ENCODE measurements at regions not wholly inside any gene's neighbourhood (a gene's known extent, or its start where the extent isn't known, plus 50 kb on each side); places are given as distances from the start of the nearest gene placed in this dataset.
"Not testable (repeated sequence)": the region's sequence is repeated elsewhere in the genome, so short reads cannot be mapped to it uniquely, and the experiment has no call there.

DNA sequence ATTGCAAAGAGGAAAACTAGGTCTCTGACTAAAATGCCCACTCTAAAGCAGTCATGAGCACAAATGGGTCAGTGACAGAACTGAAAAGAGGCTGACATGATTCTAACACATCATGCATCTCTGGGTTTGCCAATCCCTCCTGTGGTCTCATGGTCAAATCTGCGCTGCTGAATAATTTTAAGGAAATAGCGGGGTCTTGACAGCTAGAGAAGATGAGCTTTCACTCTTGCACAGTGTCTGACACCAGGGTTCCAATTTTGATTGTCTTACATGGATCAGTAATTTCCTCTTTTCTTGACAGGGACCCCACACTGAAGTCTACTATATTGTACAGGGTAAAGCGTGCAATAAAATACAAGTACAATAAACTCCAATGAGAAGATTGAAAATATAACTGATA lies 236.8 kb upstream of the CNR1 start (continued):
- no peak for TF ChIP-seq CREB1 (CRISPR knock-in tag; IDR thresholded peaks at IDR 0.05; ENCODE audit: low read depth)
- no peak for TF ChIP-seq JUNB (IDR thresholded peaks at IDR 0.05; ENCODE audit: unreplicated experiment)
- no peak for TF ChIP-seq NANOG (IDR thresholded peaks at IDR 0.05; ENCODE audit: borderline replicate concordance)
- TF ChIP-seq, protein P1, sequence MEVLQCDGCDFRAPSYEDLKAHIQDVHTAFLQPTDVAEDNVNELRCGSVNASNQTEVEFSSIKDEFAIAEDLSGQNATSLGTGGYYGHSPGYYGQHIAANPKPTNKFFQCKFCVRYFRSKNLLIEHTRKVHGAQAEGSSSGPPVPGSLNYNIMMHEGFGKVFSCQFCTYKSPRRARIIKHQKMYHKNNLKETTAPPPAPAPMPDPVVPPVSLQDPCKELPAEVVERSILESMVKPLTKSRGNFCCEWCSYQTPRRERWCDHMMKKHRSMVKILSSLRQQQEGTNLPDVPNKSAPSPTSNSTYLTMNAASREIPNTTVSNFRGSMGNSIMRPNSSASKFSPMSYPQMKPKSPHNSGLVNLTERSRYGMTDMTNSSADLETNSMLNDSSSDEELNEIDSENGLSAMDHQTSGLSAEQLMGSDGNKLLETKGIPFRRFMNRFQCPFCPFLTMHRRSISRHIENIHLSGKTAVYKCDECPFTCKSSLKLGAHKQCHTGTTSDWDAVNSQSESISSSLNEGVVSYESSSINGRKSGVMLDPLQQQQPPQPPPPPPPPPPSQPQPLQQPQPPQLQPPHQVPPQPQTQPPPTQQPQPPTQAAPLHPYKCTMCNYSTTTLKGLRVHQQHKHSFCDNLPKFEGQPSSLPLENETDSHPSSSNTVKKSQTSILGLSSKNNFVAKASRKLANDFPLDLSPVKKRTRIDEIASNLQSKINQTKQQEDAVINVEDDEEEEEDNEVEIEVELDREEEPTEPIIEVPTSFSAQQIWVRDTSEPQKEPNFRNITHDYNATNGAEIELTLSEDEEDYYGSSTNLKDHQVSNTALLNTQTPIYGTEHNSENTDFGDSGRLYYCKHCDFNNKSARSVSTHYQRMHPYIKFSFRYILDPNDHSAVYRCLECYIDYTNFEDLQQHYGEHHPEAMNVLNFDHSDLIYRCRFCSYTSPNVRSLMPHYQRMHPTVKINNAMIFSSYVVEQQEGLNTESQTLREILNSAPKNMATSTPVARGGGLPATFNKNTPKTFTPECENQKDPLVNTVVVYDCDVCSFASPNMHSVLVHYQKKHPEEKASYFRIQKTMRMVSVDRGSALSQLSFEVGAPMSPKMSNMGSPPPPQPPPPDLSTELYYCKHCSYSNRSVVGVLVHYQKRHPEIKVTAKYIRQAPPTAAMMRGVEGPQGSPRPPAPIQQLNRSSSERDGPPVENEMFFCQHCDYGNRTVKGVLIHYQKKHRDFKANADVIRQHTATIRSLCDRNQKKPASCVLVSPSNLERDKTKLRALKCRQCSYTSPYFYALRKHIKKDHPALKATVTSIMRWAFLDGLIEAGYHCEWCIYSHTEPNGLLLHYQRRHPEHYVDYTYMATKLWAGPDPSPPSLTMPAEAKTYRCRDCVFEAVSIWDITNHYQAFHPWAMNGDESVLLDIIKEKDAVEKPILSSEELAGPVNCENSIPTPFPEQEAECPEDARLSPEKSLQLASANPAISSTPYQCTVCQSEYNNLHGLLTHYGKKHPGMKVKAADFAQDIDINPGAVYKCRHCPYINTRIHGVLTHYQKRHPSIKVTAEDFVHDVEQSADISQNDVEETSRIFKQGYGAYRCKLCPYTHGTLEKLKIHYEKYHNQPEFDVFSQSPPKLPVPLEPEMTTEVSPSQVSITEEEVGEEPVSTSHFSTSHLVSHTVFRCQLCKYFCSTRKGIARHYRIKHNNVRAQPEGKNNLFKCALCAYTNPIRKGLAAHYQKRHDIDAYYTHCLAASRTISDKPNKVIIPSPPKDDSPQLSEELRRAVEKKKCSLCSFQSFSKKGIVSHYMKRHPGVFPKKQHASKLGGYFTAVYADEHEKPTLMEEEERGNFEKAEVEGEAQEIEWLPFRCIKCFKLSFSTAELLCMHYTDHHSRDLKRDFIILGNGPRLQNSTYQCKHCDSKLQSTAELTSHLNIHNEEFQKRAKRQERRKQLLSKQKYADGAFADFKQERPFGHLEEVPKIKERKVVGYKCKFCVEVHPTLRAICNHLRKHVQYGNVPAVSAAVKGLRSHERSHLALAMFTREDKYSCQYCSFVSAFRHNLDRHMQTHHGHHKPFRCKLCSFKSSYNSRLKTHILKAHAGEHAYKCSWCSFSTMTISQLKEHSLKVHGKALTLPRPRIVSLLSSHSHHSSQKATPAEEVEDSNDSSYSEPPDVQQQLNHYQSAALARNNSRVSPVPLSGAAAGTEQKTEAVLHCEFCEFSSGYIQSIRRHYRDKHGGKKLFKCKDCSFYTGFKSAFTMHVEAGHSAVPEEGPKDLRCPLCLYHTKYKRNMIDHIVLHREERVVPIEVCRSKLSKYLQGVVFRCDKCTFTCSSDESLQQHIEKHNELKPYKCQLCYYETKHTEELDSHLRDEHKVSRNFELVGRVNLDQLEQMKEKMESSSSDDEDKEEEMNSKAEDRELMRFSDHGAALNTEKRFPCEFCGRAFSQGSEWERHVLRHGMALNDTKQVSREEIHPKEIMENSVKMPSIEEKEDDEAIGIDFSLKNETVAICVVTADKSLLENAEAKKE (CRISPR knock-in tag; IDR thresholded peaks at IDR 0.05) = no peak
- TF ChIP-seq EZH2phosphoT487 (IDR thresholded peaks at IDR 0.05; ENCODE audit: unreplicated experiment) = no peak
- TF ChIP-seq ZNF331 (CRISPR knock-in tag; IDR thresholded peaks at IDR 0.05; ENCODE audit: low read depth) = no peak

DNA sequence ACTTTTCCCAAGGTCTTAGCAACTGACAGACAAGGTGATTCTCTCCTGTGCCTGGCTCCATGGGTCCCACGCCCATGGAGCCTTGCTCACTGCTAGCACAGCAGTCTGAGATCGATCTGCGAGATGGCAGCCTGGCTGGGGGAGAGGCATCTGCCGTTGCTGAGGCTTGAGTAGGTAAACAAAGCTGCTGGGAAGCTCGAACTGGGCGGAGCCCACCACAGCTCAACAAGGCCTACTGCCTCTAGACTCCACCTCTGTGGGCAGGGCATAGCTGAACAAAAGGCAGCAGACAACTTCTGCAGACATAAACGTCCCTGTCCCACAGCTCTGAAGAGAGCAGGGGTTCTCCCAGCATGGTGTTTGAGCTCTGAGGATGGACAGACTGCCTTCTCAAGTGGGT lies 224.9 kb upstream of the CNR1 start:
- not testable (repeated sequence) for H3K36me3 Mint-ChIP-seq (ENCODE audit: low read depth); H3K4me1 Mint-ChIP-seq; H3K27ac Mint-ChIP-seq; ATAC-seq; H3K36me3 ChIP-seq (ENCODE audit: insufficient read depth); H3K4me3 ChIP-seq; H3K9me2 ChIP-seq (ENCODE audit: insufficient read depth); H4K20me1 ChIP-seq (replicated peaks; ENCODE audit: insufficient read depth); H3K4me3 Mint-ChIP-seq; H3F3A ChIP-seq (replicated peaks; ENCODE audit: low read depth); H2AFZ ChIP-seq; H3K4me1 ChIP-seq (ENCODE audit: insufficient read depth); H3K27ac ChIP-seq (ENCODE audit: low read depth); H3K9me3 Mint-ChIP-seq; DNase-seq (ENCODE audit: low spot score); H3K27me3 Mint-ChIP-seq (ENCODE audit: insufficient read depth, low read depth, poor library complexity); H3K79me2 ChIP-seq (replicated peaks; ENCODE audit: insufficient read depth); H3K4me2 ChIP-seq; H3K27me3 ChIP-seq (ENCODE audit: insufficient read depth)
